AG09309 (cell line): ENCODE measurements at regions not wholly inside any gene's neighbourhood (a gene's known extent, or its start where the extent isn't known, plus 50 kb on each side); places are given as distances from the start of the nearest gene placed in this dataset.
"Not testable (repeated sequence)": the region's sequence is repeated elsewhere in the genome, so short reads cannot be mapped to it uniquely, and the experiment has no call there.

Experiments used
- DNase-seq: peaks from one replicate; pipeline ENCODE4 v3.0.0-alpha.2; 2010; ENCODE audit warnings: low read depth
- H3K4me3 ChIP-seq: 2 replicates; pipeline ENCODE4 v1.5.1; 2011; ENCODE audit warnings: mild to moderate bottlenecking, low read depth, low read length, moderate library complexity; ENCODE audit not compliant: control insufficient read depth
- CTCF ChIP-seq: IDR thresholded peaks from 2 replicates; pipeline ENCODE4 v1.5.1; 2011; ENCODE audit warnings: mild to moderate bottlenecking, low read depth, low read length, inconsistent platforms; ENCODE audit not compliant: insufficient read depth, control insufficient read depth; ENCODE audit errors: missing control alignments

DNA sequence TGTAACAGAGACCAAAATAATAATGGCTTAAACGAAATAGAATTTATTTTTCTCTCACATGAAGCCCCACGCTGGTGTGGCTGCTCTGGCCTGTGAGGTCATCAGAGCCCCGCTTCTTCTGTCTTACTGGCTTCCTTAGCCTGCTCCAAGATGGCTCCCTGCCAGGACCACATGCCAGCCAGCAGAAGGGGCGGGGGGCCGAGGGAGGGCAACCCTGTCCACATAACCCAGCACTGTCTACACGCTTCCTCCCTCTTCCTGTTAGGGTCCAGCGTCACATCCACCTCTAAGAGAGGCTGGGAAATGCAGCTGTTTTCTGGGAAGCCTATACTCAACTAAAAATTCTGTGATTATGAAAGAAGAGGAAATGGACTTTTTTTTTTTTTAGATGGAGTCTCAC, 107.9 kb upstream of the DLG1 start:
- H3K4me3 ChIP-seq: no peak overlapping the region
- TF ChIP-seq CTCF: no peak
- no peak for DNase-seq

DNA sequence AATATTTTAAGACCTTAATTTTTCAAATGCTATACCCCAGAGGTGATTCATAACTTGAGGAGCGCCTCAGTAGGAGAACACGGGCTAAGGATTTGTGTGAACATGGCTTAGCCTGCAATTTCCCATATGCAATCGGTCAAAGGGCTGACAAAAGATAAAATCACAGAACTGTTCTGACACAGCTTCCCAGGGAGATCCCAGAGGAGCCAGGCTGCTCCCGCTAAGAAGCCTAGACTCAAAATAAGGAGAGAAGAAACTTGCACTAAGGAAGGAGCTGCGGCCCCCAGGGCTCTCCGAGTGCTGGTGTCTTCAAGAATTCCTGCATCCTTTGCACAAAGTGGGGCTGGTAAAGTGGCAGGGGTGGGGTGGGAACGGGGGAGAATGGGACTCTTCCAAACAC, 106.3 kb upstream of the DLG1 start:
- TF ChIP-seq CTCF: no peak
- no peak overlapping the region for H3K4me3 ChIP-seq
- DNase-seq: no peak

- no peak for DNase-seq
- TF ChIP-seq CTCF: no peak
- no peak overlapping the region for H3K4me3 ChIP-seq
Measured at GRCh38 chr3:197404030-197404429, 105.6 kb upstream of the DLG1 start.

DNA sequence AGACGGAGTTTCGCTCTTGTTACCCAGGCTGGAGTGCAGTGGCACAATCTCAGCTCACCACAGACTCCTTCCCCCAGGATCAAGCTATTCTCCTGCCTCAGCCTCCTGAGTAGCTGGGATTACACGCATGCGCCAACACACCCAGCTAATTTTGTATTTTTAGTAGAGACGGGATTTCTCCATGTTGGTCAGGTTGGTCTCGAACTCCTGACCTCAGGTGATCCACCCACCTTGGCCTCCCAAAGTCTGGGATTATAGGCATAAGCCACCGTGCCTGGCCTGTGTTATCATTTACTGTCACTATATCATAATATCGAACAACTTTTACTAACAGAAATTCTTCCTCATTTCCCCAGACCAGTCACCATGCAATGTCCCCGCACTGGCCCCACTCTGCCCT, 104.0 kb upstream of the DLG1 start:
- DNase-seq, H3K4me3 ChIP-seq: not testable (repeated sequence)

DNA sequence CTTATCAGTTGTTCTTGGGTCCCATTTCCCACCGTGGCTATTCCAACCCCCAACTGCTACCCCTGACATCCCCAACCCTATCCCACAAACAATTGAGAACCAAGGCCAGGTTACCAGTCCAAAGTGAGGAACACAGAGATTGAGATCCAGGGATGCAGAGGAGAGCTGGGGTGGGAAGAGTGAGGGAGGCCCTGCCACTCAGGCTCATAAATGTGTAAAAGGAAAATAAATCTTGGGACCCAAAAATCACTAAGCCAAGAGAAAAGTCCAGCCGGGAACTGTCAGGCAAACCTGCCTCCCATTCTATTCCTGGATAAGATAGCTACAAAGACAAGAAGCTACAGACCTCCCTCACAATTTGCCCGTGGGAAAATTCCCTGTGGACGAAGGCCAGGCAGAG, 101.1 kb upstream of the DLG1 start:
- no peak overlapping the region for H3K4me3 ChIP-seq
- no peak for DNase-seq
- TF ChIP-seq CTCF: no peak

DNA sequence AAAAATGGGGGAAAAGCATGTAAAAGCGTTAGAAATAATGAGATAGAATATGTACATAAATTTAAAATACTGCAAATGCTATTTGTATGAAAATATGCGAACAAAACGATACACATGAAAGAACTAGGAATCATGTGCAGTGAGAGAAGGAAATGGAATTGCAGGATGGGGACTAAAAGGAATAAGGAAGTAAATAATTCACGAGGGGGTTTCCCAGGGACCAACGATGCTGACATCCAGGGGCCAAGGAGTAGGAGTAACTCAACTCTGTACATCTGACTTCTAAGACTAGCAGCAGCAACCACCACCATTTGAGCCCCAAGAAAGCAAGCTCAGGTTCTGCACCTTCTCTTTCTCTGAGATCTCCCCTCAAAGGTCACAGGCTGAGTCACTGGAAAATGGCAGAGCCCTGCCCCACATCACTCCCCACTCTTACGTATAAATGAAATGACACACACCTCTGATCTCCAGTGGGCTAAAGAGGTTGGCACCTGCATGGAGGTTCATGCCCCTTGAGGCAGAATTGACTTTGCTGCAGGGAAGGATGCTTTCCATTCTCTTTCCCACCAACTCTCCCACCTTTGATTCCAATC, 100.0 kb upstream of the DLG1 start:
- no peak for TF ChIP-seq CTCF
- no peak for DNase-seq
- H3K4me3 ChIP-seq: no peak overlapping the region

DNA sequence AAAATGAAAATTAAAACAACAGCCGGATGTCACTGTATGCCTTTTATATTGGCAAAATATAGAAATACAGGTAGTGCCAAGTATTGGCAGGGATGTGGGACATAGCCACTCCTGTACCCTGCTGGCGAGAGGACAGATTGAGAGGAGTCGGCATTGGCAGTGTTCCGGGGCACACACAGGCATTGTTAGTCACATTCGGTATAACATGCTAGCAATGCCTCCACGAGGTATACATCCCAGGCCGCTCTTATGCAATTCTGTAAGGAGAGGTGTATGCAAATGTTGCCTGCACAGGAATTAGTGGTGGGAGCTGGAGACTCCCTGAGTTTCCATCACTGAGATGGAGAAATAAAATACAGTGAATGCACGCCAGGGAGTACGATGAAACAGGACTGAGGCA, 99.4 kb upstream of the DLG1 start:
- no peak overlapping the region for H3K4me3 ChIP-seq
- no peak for DNase-seq
- TF ChIP-seq CTCF: no peak
